Coronary artery (tissue), 2 donors: ENCODE measurements at regions not wholly inside any gene's neighbourhood (a gene's known extent, or its start where the extent isn't known, plus 50 kb on each side); places are given as distances from the start of the nearest gene placed in this dataset.

ENCODE experiments used
- DNase-seq: peaks from one replicate; pipeline ENCODE4 v3.0.0-alpha.2; 2017; ENCODE audit warnings: low spot score
- H3K27ac ChIP-seq, 2 donors: fragments of 200-600 bp; sonication (generic); one replicate each; pipeline ENCODE4 v1.5.1; 2016 to 2019
- H3K4me3 ChIP-seq: fragments of 200-600 bp; sonication (generic); 2 replicates; pipeline ENCODE4 v1.5.1; 2016; ENCODE audit warnings: mild to moderate bottlenecking, moderate library complexity
- TF ChIP-seq, protein P1 (sequence below): fragments of 200-600 bp; sonication (generic); IDR thresholded peaks from one replicate; pipeline ENCODE4 v1.5.1; 2019; ENCODE audit warnings: antibody characterized with exemption

DNA sequence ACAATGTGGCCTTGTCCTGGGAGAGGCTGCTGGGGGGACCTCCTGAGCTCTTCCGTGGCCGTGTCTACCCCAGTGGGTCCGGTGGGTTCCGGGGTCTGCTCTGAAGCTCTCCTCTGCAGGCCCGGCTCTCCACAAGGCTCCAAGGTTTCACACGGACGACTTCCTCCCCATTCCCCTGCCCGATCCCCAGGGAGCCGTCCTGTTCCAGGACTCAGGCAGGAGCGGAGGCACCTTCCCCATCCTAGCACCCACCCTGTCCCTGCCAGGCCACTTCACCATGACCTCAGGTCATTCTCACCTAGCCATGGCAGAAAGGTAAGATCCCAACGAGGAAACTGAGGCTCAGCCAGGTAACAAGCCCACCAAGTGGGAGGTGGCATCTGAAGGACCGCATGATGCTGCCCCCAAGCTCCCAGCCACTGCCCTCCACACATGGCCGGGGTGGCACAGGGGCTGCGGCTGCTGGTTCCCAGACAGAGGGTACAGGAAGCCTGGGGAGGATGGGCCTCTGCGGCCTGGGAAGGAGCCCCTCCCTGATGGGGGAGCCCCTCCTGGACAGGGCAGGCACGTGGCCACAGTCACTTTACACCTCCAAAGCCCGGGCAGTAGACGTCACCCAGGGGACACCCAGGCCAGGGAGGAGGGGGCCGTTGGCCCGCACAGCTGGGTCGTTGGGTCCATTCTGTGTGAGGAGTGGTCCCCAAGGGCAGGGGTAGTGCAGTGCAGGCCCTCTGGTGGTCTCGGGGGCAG lies 274.0 kb downstream of the NDUFA10 start:
- peak overlapping the region; percentile 32 for H3K4me3 ChIP-seq
- no peak for DNase-seq
- H3K27ac ChIP-seq = no peak overlapping the region
- TF ChIP-seq, protein P1, sequence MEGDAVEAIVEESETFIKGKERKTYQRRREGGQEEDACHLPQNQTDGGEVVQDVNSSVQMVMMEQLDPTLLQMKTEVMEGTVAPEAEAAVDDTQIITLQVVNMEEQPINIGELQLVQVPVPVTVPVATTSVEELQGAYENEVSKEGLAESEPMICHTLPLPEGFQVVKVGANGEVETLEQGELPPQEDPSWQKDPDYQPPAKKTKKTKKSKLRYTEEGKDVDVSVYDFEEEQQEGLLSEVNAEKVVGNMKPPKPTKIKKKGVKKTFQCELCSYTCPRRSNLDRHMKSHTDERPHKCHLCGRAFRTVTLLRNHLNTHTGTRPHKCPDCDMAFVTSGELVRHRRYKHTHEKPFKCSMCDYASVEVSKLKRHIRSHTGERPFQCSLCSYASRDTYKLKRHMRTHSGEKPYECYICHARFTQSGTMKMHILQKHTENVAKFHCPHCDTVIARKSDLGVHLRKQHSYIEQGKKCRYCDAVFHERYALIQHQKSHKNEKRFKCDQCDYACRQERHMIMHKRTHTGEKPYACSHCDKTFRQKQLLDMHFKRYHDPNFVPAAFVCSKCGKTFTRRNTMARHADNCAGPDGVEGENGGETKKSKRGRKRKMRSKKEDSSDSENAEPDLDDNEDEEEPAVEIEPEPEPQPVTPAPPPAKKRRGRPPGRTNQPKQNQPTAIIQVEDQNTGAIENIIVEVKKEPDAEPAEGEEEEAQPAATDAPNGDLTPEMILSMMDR = no peak

DNA sequence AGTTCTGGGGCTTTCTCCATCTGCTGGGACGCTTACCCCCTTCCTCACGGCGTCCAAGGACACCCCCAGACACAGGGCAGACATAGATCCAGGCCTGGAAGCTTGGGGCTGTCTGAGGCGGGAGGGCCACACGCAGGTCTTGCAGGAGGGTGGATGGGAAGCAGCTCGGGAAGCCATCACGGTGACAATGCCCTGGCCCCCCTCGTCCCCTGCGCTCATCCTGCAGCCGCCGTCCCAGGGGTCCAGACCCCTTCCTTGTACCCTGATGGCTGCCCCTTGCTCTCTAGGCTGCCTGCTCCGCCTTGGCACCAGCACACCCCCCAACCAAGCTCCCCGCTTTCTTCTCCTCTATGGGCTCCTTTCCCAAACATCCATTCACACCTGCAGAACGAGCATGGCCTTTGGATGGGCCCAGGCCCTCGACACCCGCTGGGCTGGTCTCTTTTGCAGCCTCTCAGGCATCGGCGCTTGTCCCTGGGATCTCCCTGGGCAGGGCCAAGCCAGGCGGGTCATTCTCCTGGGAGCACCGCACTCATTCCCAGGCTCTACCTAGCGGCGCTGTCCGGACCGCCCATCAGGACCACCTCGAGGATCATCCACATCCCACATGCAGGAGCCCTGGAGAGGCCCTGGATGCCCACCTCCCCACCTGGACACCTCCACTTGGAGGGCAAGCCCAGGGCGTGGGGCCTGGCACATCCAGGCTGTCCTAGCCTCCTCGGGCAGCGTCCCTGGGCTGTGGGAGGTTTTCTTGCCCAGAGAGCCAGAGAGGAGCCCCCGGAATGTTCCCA lies 274.9 kb downstream of the NDUFA10 start:
- DNase-seq = no peak
- Histone ChIP-seq H3K27ac (no peak overlapping the region), H3K4me3 (no peak overlapping the region)
- TF ChIP-seq, protein P1 = no peak

DNA sequence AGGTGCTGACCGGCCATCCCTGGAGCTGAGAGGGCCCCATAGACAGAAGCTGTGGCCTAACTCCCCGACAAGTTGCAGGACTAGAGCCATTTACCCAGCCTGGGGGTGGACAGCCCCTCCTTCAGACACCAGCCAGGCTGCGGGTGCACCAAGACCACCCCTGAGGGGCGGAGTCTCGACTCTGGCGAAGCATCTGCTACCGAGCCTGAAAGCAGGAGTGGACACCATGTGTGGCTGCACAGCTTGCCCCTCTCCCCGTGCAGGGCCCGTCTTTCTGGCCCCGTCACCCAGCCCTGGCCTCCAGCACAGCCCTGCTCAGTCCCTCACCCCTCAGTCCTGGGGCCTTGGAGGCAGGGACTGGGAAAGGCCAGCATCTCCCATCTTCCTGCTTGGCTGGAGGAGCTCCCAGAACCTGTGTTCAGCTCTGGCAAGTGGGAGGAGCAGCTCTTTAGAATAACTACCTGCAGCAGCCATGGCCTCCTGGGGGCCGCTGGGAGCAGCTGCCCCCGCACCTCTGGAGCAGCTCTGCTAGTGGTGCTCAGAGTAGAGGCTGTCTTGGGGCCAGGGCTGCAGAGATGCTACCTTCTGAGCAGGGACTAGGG lies 275.8 kb downstream of the NDUFA10 start:
- H3K4me3 ChIP-seq = no peak overlapping the region
- DNase-seq = no peak
- TF ChIP-seq, protein P1 = no peak
- no peak overlapping the region for H3K27ac ChIP-seq

DNA sequence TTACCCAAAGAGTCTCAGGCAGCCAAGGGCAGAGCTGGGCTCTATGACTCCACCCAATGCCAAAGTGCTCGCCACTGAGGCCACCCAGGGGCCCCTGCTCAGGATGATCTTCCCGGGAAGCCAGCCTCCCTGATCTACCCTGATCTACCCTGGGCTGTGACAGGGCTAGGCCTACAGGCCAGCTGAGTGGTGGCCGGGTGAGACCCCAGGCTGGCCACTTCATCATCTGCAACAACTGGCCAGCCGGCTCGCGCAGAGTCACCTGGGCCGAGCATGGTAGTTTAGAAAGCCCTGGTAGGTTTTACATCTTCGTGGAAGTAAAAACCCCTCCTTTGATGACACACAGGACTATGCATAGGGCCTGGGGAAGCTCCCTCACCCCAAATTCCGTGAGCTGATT lies 276.3 kb downstream of the NDUFA10 start:
- TF ChIP-seq, protein P1 = no peak
- H3K27ac ChIP-seq = no peak overlapping the region
- no peak for DNase-seq

DNA sequence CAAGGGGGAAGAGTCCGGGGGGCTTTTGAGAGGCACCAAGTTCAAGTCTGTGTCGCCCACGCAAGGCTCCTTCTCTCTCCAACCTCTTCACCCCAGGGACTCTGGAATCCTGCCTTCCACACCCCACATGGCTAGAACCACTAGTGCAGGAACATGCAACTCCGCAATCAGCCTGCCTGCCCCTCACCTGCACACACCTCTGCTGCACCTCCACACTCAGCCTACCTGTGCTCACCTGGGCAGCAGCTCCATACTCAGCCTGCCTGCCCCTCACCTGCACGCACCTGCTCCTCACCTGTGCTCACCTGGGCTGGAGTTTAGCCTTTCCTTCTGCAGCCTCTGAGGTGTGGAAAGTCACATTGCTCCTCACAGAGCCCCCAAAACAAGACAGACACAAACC lies 277.4 kb downstream of the NDUFA10 start:
- DNase-seq = no peak
- Histone ChIP-seq H3K27ac (no peak overlapping the region), H3K4me3 (no peak overlapping the region)
- TF ChIP-seq, protein P1 = no peak

More for the DNA sequence above, 276.3 kb downstream of the NDUFA10 start:
- no peak overlapping the region for H3K4me3 ChIP-seq

DNA sequence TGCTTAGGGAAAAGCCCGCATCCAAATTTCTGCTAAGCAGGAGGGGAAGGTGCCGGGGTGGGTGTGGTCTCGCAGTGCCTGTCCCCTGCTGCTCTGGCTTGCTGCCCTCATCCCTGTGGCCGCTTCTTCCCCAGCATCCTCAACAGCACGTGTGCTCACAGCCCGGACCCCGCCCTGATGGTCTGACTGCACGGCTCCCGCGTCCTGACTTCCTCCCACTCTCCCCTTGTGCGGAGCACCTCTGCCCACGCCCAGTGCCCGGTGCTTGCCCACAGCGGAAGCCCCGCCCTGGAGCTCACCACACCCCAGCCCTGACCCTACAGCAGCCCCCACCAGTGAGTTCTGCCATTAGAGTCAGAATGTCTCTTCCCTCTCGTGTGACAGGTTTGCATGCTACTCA lies 277.9 kb downstream of the NDUFA10 start:
- DNase-seq = no peak
- TF ChIP-seq, protein P1 = no peak
- Histone ChIP-seq H3K27ac (no peak overlapping the region), H3K4me3 (no peak overlapping the region)
